Activated CD4-positive, alpha-beta T cell treated with anti-CD3 and anti-CD28 coated beads, Interleukin-2, amount 10 ng/mL, durations not matched to agents 24 days and 14 days (primary cell): ENCODE measurements at regions not wholly inside any gene's neighbourhood (a gene's known extent, or its start where the extent isn't known, plus 50 kb on each side); places are given as distances from the start of the nearest gene placed in this dataset.
"Not testable (repeated sequence)": the region's sequence is repeated elsewhere in the genome, so short reads cannot be mapped to it uniquely, and the experiment has no call there.

Experiments
- DNase-seq: peaks from one replicate; pipeline ENCODE4 v3.0.0; 2022
- H3K27ac Mint-ChIP-seq: one replicate; pipeline ENCODE4 v1.8.0; 2022; ENCODE audit warnings: mild to moderate bottlenecking, mixed read lengths
- H3K27me3 Mint-ChIP-seq: one replicate; pipeline ENCODE4 v1.8.0; 2022; ENCODE audit warnings: mixed read lengths
- H3K36me3 Mint-ChIP-seq: one replicate; pipeline ENCODE4 v1.8.0; 2022; ENCODE audit warnings: low read depth, mild to moderate bottlenecking, mixed read lengths
- H3K4me1 Mint-ChIP-seq: one replicate; pipeline ENCODE4 v1.8.0; 2021; ENCODE audit warnings: mixed read lengths
- H3K4me3 Mint-ChIP-seq: one replicate; pipeline ENCODE4 v1.8.0; 2022; ENCODE audit warnings: mild to moderate bottlenecking, moderate library complexity, mixed read lengths
- H3K9me3 Mint-ChIP-seq: one replicate; pipeline ENCODE4 v1.8.0; 2021; ENCODE audit warnings: mixed read lengths
- intact Hi-C: fragments of 100-400 bp; cut with micrococcal nuclease; formaldehyde crosslinking; loops from one replicate; pipeline ENCODE4 v1.15.1; 2023

DNA sequence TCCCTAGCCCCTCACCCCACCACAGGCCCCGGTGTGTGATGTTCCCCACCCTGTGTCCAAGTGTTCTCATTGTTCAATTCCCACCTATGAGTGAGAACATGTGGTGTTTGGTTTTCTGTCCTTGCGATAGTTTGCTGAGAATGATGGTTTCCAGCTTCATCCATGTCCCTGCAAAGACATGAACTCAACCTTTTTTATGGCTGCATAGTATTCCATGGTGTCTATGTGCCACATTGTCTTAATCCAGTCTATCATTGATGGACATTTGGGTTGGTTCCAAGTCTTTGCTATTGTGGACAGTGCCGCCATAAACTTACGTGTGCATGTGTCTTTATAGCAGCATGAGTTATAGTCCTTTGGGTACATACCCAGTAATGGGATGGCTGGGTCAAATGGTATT lies 232.1 kb downstream of the ASMT start:
- H3K4me3 Mint-ChIP-seq, H3K27ac Mint-ChIP-seq, H3K36me3 Mint-ChIP-seq, DNase-seq, H3K4me1 Mint-ChIP-seq, intact Hi-C loops, H3K9me3 Mint-ChIP-seq, H3K27me3 Mint-ChIP-seq: not testable (repeated sequence)

DNA sequence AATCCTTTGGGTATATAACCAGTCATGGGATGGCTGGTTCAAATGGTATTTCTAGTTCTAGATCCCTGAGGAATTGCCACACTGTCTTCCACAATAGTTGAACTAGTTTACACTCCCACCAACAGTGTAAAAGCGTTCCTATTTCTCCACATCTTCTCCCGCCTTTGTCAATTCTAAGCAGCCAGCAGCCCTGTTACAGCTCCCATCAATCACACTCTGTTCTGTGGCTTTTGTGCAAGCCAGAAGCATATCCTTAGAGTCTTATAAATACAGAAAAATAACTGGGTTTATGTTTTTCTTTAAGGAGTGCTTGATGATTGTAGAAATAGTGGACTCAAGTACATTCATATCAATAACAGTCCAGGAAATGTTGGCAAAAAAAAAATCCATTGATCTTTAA lies 232.9 kb downstream of the ASMT start:
- DNase-seq, H3K4me1 Mint-ChIP-seq, H3K27me3 Mint-ChIP-seq, H3K9me3 Mint-ChIP-seq, intact Hi-C loops, H3K4me3 Mint-ChIP-seq, H3K36me3 Mint-ChIP-seq, H3K27ac Mint-ChIP-seq: not testable (repeated sequence)

DNA sequence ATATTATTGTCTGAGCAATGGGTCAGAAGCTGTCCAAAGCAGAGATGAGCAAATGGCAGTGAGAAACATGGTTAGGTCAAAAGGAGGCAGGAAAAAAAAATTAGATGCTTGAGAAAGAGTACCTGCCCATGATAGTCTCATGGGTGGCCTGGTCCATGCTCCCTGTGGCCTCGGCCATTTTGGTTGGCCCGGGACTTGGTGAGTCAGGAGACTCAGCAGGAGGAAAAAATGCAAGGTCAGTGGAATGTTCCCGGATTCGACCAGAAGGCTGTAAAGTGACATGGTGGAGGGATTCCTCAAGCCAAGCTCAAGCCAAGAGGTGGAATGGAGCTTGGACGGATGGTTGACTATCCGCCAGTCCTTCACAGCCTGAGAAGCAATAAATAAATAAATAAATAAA lies 236.7 kb downstream of the ASMT start:
- H3K27me3 Mint-ChIP-seq: no peaks in the 10 kb centered on the region
- no peak overlapping the region for H3K4me3 Mint-ChIP-seq
- DNase-seq: no peak
- H3K4me1 Mint-ChIP-seq: no peaks in the 10 kb centered on the region
- H3K36me3 Mint-ChIP-seq: no peaks in the 10 kb centered on the region
- no peak overlapping the region for H3K27ac Mint-ChIP-seq
- intact Hi-C loops: no loop called here
- peaks cover 3% of the 10 kb centered on the region for H3K9me3 Mint-ChIP-seq

DNA sequence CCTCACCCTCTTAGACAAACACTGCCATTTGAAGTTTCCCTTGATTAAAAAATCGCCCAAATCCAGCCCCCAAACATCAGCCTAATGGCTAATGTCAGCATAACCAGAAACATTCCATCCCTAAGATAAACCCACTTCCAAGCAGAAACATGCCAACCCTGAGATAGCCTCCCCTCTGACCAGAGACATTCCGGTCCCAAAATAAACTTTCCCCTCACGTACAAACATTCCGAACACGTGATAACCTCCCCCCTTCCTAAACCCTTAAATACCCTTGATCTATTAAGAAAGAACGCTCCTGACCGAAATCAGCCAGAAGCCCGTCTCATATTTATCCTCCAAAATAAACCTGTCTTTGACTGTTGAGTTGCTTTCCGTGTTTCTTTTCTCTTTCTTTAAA lies 237.2 kb downstream of the ASMT start:
- intact Hi-C loops: no loop called here
- Mint-ChIP-seq H3K36me3 (no peaks in the 10 kb centered on the region), H3K27ac (no peak overlapping the region), H3K4me3 (no peak overlapping the region), H3K27me3 (no peaks in the 10 kb centered on the region), H3K9me3 (peaks cover 3% of the 10 kb centered on the region), H3K4me1 (no peaks in the 10 kb centered on the region)
- no peak for DNase-seq

DNA sequence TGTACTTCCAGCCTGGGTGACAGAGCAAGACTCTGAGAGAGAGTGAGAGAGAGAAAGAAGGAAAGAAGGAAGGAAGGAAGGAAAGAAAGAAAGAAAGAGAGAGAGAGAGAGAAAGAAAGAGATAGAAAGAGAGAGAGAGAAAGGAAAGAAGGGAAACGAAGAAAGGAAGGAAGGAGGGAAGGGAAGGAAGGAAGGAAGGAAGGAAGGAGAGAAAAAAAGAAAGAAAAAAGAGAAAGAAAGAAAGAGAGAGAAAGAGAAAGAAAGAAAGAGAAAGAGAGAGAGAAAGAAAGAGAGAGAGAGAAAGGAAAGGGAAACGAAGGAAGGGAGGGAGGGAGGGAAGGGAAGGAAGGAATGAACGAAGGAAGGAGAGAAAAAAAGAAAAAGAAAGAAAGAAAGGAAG lies 238.6 kb downstream of the ASMT start:
- no peaks in the 10 kb centered on the region for H3K36me3 Mint-ChIP-seq

DNA sequence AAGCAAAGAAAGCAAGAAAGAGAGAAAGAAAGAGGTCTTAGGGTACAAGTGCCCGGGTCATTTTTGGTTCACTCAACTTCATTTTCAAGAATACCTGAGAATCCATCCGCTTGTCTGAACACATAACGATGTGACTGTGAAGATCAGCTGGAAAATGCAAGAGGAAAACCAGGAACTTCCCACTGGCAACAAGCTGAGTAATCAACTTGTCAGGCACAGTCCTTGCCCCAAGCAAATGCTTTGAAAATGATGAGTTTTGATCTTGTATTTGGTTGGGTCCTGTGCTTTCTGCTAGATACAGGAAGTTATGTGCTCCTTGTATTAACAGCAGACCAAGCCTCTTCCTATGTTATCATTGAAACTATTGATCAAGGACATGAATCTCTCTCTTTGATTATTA lies 239.1 kb downstream of the ASMT start:
- intact Hi-C loops: no loop called here
- Mint-ChIP-seq H3K27me3 (no peaks in the 10 kb centered on the region), H3K27ac (no peak overlapping the region), H3K4me3 (no peak overlapping the region), H3K36me3 (no peaks in the 10 kb centered on the region), H3K9me3 (no peaks in the 10 kb centered on the region), H3K4me1 (no peaks in the 10 kb centered on the region)
- no peak for DNase-seq

More for the DNA sequence above, 238.6 kb downstream of the ASMT start:
- no peak for DNase-seq
- H3K4me3 Mint-ChIP-seq: no peak overlapping the region
- H3K27me3 Mint-ChIP-seq: no peaks in the 10 kb centered on the region
- no peak overlapping the region for H3K27ac Mint-ChIP-seq
- H3K4me1 Mint-ChIP-seq: no peaks in the 10 kb centered on the region
- intact Hi-C loops: no loop called here
- H3K9me3 Mint-ChIP-seq: no peaks in the 10 kb centered on the region

DNA sequence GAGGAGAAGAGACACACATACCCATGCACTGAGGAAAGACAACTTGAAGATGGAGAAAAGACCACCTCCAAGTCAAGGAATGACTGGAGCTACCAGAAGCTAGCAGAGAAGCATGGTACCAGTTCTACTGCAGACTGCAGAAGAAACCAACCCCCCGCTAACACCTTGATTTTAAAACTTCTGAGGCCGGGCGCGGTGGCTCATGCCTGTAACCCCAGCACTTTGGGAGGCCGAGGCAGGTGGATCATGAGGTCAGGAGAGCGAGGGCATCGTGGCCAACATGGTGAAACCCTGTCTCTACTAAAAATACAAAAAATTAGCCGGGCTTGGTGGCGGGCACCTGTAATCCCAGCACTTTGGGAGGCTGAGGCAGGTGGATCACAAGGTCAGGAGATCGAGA lies 240.0 kb downstream of the ASMT start:
- DNase-seq, H3K4me3 Mint-ChIP-seq, H3K27me3 Mint-ChIP-seq, H3K36me3 Mint-ChIP-seq, H3K9me3 Mint-ChIP-seq, H3K4me1 Mint-ChIP-seq, H3K27ac Mint-ChIP-seq, intact Hi-C loops: not testable (repeated sequence)

DNA sequence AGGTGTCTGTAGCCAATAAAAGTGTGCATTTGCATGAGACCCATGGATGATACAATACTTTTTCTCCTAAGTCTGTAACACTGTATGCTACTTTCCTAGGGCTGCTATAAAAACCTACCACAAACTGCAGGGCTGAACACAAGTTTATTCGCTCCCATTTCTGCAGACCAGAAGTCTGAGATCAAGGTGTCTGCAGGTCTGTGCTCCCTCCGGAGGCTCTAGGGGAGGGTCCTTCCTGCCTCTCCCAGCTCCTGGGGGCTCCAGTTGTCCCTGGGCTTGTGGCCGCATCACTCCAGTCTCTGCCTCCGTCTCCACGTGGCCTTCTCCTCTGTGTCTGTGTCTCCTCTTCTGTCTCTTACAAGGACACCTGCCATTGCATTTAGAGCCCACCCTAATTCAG lies 244.4 kb downstream of the ASMT start:
- DNase-seq, H3K36me3 Mint-ChIP-seq, H3K4me1 Mint-ChIP-seq, intact Hi-C loops, H3K27me3 Mint-ChIP-seq, H3K9me3 Mint-ChIP-seq, H3K27ac Mint-ChIP-seq, H3K4me3 Mint-ChIP-seq: not testable (repeated sequence)

DNA sequence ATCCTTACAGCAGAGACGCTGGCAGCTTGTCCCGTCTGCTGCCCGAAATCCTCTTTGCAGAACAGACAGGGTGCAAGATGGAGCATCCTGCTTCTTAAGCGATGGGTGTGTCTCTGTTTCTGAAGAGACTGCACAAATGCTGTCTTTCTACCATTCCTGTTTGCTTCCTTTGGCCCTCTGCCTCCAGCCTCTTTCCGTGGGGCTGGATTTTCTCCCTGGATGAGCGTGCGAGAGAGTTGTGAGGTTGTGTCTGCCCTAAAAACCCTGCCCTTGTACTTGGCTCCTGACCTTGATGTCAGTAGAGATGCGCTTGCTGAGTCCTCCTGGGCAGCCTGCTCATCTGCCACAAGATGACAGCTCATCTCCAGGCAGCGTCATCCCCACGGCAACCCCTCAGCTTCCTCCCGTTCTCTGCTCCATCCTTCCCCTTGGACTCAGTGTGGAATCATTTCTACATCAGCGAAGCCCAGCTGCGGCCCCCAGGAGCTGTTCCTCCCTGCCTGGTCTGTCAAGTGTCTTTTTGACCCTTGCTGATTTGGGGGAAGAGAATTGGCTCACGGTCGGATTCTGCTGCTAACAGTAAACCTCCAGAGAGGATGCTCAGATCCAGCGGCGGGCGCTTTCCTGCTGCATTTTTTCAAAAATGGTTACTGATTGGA lies 246.2 kb downstream of the ASMT start:
- Mint-ChIP-seq H3K27ac (no peak overlapping the region), H3K9me3 (no peaks in the 10 kb centered on the region), H3K4me1 (no peaks in the 10 kb centered on the region), H3K4me3 (no peak overlapping the region), H3K27me3 (no peaks in the 10 kb centered on the region), H3K36me3 (no peaks in the 10 kb centered on the region)
- no peak for DNase-seq
- intact Hi-C loops: no loop called here

DNA sequence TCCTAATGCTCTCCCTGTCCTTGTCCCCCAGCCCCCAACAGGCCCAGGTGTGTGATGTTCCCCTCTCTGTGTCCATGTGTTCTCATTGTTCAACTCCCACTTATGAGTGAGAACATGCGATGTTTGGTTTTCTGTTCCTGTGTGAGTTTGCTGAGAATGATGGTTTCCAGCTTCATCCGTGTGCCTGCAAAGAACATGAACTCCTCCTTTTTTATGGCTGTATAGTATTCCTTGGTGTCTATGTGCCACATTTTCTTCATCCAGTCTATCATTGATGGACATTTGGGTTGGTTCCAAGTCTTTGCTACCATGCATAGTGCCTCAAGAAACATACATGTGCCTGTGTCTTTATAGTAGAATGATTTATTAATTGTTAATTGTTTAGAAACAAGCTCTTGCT lies 249.1 kb downstream of the ASMT start:
- H3K27me3 Mint-ChIP-seq, H3K9me3 Mint-ChIP-seq, H3K4me3 Mint-ChIP-seq, intact Hi-C loops, DNase-seq, H3K4me1 Mint-ChIP-seq, H3K36me3 Mint-ChIP-seq, H3K27ac Mint-ChIP-seq: not testable (repeated sequence)

DNA sequence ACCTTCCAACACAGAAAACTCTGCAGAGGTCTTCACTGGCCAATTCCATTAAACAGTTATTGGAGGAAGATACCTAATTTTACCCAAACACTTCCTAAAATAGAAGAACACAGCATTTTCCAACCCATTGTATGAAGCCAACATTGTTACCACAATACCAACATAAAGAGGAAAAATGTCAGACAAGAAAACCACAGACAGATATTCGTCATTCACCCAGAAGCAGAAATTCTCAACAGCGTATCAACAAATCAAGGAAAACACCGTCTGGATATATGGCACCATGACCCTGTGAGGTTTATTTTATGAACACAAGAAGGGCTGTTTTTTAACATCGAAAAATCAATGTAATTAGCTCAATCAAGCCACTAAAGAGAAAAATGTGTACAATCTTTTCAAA lies 255.6 kb downstream of the ASMT start:
- Mint-ChIP-seq H3K36me3 (no peaks in the 10 kb centered on the region), H3K9me3 (peaks cover 12% of the 10 kb centered on the region), H3K27ac (no peak overlapping the region), H3K4me3 (no peak overlapping the region), H3K4me1 (no peaks in the 10 kb centered on the region), H3K27me3 (no peaks in the 10 kb centered on the region)
- DNase-seq: no peak
- intact Hi-C loops: no loop called here

DNA sequence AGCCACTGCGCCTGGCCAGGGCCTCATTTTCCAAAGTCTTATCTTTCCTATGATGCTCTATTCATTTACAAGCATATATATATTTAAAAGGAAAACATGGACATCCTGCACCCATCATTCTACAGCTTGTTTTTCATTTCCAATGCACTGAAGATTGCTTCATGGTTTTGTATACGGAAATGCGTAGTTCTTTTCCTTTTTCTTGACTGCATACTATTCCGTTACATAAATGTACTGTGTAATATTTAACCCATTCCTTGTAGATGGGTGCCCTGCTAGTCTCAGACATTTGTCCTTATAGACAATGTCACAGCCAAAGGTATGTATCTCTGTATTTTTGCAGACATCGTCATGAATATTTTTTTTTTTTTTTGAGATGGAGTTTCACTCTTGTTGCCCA lies 257.0 kb downstream of the ASMT start:
- Mint-ChIP-seq H3K27me3 (no peaks in the 10 kb centered on the region), H3K27ac (no peak overlapping the region), H3K4me1 (no peaks in the 10 kb centered on the region), H3K9me3 (peaks cover 12% of the 10 kb centered on the region), H3K4me3 (no peak overlapping the region), H3K36me3 (no peaks in the 10 kb centered on the region)
- intact Hi-C loops: no loop called here
- no peak for DNase-seq

DNA sequence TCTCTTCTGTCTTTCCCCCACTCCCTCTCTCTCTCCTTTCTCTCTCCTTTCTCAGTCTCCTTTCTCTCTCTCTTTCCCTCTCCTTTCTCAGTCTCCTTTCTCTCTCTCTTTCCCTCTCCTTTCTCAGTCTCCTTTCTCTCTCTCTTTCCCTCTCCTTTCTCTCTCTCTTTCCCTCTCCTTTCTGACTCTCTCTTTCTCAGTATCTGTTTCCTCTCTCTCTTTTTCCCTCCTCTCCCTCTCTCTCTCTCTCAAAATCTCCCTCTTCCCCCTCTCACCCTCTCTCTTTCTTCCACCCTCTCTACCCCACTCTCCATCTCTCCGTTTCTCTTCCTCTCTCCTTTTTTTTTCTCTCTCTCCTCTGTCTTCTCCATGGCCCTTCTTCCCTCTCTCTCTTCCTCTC lies 258.8 kb downstream of the ASMT start:
- H3K4me3 Mint-ChIP-seq: no peak overlapping the region
- no peaks in the 10 kb centered on the region for H3K36me3 Mint-ChIP-seq
- DNase-seq: no peak
- no peak overlapping the region for H3K27ac Mint-ChIP-seq
- no peaks in the 10 kb centered on the region for H3K4me1 Mint-ChIP-seq
- H3K9me3 Mint-ChIP-seq: peaks cover 21% of the 10 kb centered on the region
- intact Hi-C loops: no loop called here
- no peaks in the 10 kb centered on the region for H3K27me3 Mint-ChIP-seq

DNA sequence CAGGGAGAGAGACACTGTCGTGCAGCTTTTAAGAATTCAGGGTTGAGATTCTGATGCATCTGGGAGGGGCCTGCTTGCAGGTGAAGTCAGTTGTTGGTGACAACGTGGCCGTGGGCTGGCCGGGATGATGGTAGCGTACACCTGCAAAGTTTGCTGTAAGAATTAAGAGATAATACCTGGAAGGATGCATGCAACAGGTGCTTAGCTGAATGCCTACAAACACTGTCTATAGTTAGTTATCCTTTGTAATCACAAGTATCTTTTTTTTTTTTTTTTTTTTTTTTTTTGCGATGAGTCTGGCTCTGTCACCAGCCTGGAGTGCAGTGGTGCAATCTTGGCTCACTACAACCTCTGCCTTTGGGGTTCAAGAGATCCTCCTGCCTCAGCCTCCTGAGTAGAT lies 259.6 kb downstream of the ASMT start:
- Mint-ChIP-seq H3K4me1 (no peaks in the 10 kb centered on the region), H3K27me3 (no peaks in the 10 kb centered on the region), H3K36me3 (no peaks in the 10 kb centered on the region), H3K9me3 (peaks cover 26% of the 10 kb centered on the region), H3K4me3 (no peak overlapping the region), H3K27ac (no peak overlapping the region)
- no peak for DNase-seq
- intact Hi-C loops: no loop called here

DNA sequence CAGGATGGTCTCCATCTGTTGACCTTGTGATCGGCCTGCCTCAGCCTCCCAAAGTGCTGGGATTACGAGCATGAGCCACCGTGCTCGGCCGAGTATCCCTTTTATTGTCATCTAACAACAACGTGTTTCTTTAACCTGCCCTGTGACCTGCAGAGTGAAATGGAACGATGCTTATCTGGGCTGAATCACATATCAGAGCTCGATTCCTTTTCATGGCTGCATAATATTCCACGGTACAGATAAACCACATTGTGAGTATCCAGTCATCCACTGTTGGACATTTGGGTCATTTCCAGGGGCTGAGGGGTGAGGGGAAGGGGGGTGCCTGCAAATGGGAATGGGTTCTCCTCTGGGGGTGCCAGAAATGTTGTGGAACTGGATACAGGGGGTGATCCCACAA lies 260.0 kb downstream of the ASMT start:
- H3K36me3 Mint-ChIP-seq: no peaks in the 10 kb centered on the region
- H3K27me3 Mint-ChIP-seq: no peaks in the 10 kb centered on the region
- intact Hi-C loops: no loop called here

More for the DNA sequence above, 260.0 kb downstream of the ASMT start:
- no peak overlapping the region for H3K4me3 Mint-ChIP-seq
- H3K9me3 Mint-ChIP-seq: peaks cover 26% of the 10 kb centered on the region
- no peak overlapping the region for H3K27ac Mint-ChIP-seq
- no peaks in the 10 kb centered on the region for H3K4me1 Mint-ChIP-seq
- DNase-seq: no peak
